ENCODE measurements at regions not wholly inside any gene's neighbourhood (a gene's known extent, or its start where the extent isn't known, plus 50 kb on each side); places are given as distances from the start of the nearest gene placed in this dataset.
A peak's percentile ranks its signal among the peaks of the same experiment; 100 is the strongest.

- H3K27ac ChIP-seq: peak overlapping the region in 2 of 4 donors; percentile 49 to 73
- WGBS, 2 donors: 68 to 80% methylated on average over 6 of the region's 6 CpGs
- TF ChIP-seq EP300 (IDR thresholded peaks at IDR 0.05) (no peak), CTCF (IDR thresholded peaks at IDR 0.05) (no peak), POLR2A (IDR thresholded peaks at IDR 0.05) (no peak)
- DNase-seq (ENCODE audit: low spot score in 2 of 2): no peak
- H3K27me3 ChIP-seq: no peaks in the 10 kb centered on the region
- no peaks in the 10 kb centered on the region for H3K36me3 ChIP-seq
- peaks cover 0 to 45% (median 4%) of the 10 kb centered on the region in 4 donors for H3K4me1 ChIP-seq
- H3K9me3 ChIP-seq: no peaks in the 10 kb centered on the region
- peak overlapping the region in 1 of 4 donors; percentile 20 for H3K4me3 ChIP-seq
Observed at GRCh38 chr9:16215353-16215680, 655.2 kb downstream of the BNC2 start.

GRCh38 chr9:16217943-16218701 lies 652.3 kb downstream of the BNC2 start:
- H3K27me3 ChIP-seq: no peaks in the 10 kb centered on the region
- 85 to 91% methylated on average over 22 of the region's 22 CpGs for WGBS, 2 donors
- TF ChIP-seq EP300 (IDR thresholded peaks at IDR 0.05) (no peak), CTCF (IDR thresholded peaks at IDR 0.05) (no peak), POLR2A (IDR thresholded peaks at IDR 0.05) (no peak)

DNA sequence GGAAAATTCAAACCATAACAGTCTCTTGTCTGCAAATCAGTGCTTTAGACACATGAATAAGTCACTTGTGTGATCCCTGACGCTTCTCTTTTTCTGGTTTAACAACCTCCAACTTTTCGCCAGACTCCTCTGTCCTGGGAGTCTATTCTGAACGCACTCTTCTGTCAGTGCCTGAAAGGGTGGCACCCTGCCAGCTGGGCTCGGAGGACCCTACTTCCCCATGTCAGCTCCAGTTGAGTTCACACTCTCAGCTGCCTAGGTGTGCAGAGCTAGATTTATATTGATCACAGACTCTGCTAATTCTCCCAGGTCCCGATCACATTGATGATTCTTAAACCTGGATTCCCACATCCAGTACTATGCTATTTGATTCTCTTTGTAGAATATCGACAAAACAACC lies 649.1 kb downstream of the BNC2 start:
- peak overlapping the region in 2 of 4 donors; percentile 23 to 61 for H3K27ac ChIP-seq
- no peaks in the 10 kb centered on the region for H3K9me3 ChIP-seq
- no peak overlapping the region for H3K4me3 ChIP-seq
- 28 to 31% methylated on average over 6 of the region's 6 CpGs for WGBS, 2 donors
- DNase-seq (ENCODE audit: low spot score in 2 of 2): peak; percentile 60 to 64
- H3K27me3 ChIP-seq: no peaks in the 10 kb centered on the region
- no peak for TF ChIP-seq POLR2A (IDR thresholded peaks at IDR 0.05)
- TF ChIP-seq CTCF (IDR thresholded peaks at IDR 0.05): no peak
- no peaks in the 10 kb centered on the region for H3K36me3 ChIP-seq
- peaks cover 0 to 45% (median 7%) of the 10 kb centered on the region in 4 donors for H3K4me1 ChIP-seq

More at GRCh38 chr9:16217943-16218701, 652.3 kb downstream of the BNC2 start:
- H3K27ac ChIP-seq: peak overlapping the region in 1 of 4 donors; percentile 3
- peaks cover 0 to 68% (median 8%) of the 10 kb centered on the region in 4 donors for H3K4me1 ChIP-seq
- H3K36me3 ChIP-seq: no peaks in the 10 kb centered on the region
- DNase-seq (ENCODE audit: low spot score in 2 of 2): no peak
- H3K9me3 ChIP-seq: no peaks in the 10 kb centered on the region
- no peak overlapping the region for H3K4me3 ChIP-seq

GRCh38 chr9:16221822-16222547 lies 648.5 kb downstream of the BNC2 start:
- H3K4me3 ChIP-seq: no peak overlapping the region
- TF ChIP-seq EP300 (IDR thresholded peaks at IDR 0.05) (peak in 1 of 2 donors; percentile 58), CTCF (IDR thresholded peaks at IDR 0.05) (no peak)
- H3K36me3 ChIP-seq: no peaks in the 10 kb centered on the region
- no peaks in the 10 kb centered on the region for H3K27me3 ChIP-seq
- DNase-seq (ENCODE audit: low spot score in 2 of 2): no peak
- H3K9me3 ChIP-seq: peaks cover 0 to 2% (median 0%) of the 10 kb centered on the region in 4 donors
- peaks cover 0 to 45% (median 7%) of the 10 kb centered on the region in 4 donors for H3K4me1 ChIP-seq
- WGBS, 2 donors: 34 to 44% methylated on average over 3 of the region's 3 CpGs
- H3K27ac ChIP-seq: peak overlapping the region in 2 of 4 donors; percentile 59 to 61

Measured in tibial nerve (tissue), 4 donors.